B cell (primary cell): ENCODE measurements at regions not wholly inside any gene's neighbourhood (a gene's known extent, or its start where the extent isn't known, plus 50 kb on each side); places are given as distances from the start of the nearest gene placed in this dataset.

Experiments used
- ATAC-seq: fragments of 200-7000 bp; cut with Tn5 transposase; one replicate; pipeline ENCODE4 v1.10.0; 2021; ENCODE audit warnings: low read depth, mild to moderate bottlenecking, moderate number of reproducible peaks, moderate library complexity
- CTCF ChIA-PET: fragments of 350-600 bp; sonication (Branson Sonifier 250); formaldehyde crosslinking; loops from one replicate; lab custom pipeline; 2021; ENCODE audit warnings: antibody characterized with exemption, inconsistent platforms; lab: Charles Lee
- POLR2A ChIA-PET: fragments of 350-600 bp; sonication (Branson Sonifier 250); formaldehyde crosslinking; loops from one replicate; lab custom pipeline; 2021; ENCODE audit warnings: antibody characterized with exemption; lab: Charles Lee
- DNase-seq: peaks from one replicate; pipeline ENCODE4 v3.0.0; 2013
- H2AFZ ChIP-seq: 2 replicates; pipeline ENCODE4 v1.6.1; 2012; ENCODE audit warnings: mild to moderate bottlenecking, low read depth, low read length; ENCODE audit not compliant: insufficient read depth, poor library complexity, severe bottlenecking
- H3K27ac ChIP-seq, 2 donors: 1 replicate in 1 of 2; 2 replicates in 1 of 2; pipeline ENCODE4 v1.5.1; 2012 to 2013; ENCODE audit warnings: low read length in 2 of 2, mild to moderate bottlenecking in 2 of 2, moderate library complexity in 1 of 2
- H3K27me3 ChIP-seq, 4 experiments: fragments of 200-600 bp in 1 of 4; sonication (generic) in 1 of 4; replicated peaks in 1 of 4; 1 replicate in 2 of 4; 2 replicates in 2 of 4; pipeline versions ENCODE4 v1.6.1 to v1.7.0; 2013 to 2016; ENCODE audit warnings: low read length in 3 of 4, mild to moderate bottlenecking in 2 of 4, mixed read lengths in 1 of 4, moderate library complexity in 1 of 4; ENCODE audit not compliant: insufficient read depth in 4 of 4, control insufficient read depth in 3 of 4; ENCODE audit errors: control extremely low read depth in 1 of 4
- H3K36me3 ChIP-seq, 2 experiments: replicated peaks in 1 of 2; 1 replicate in 1 of 2; 2 replicates in 1 of 2; pipeline versions ENCODE4 v1.6.1 to v1.7.1; 2013; ENCODE audit warnings: low read length in 1 of 2; ENCODE audit not compliant: insufficient read depth in 2 of 2, control insufficient read depth in 1 of 2; ENCODE audit errors: control extremely low read depth in 1 of 2, extremely low read depth in 1 of 2
- H3K4me1 ChIP-seq, 2 donors: fragments of 200-600 bp in 1 of 2; sonication (generic) in 1 of 2; 1 replicate in 1 of 2; 2 replicates in 1 of 2; pipeline versions ENCODE4 v1.5.1 to v1.6.1; 2013 to 2017; ENCODE audit warnings: low read length in 2 of 2; ENCODE audit not compliant: control insufficient read depth in 2 of 2, insufficient read depth in 2 of 2
- H3K4me2 ChIP-seq: replicated peaks from 2 replicates; pipeline ENCODE3; 2012; ENCODE audit warnings: mild to moderate bottlenecking, low read depth, low read length; ENCODE audit not compliant: poor library complexity, severe bottlenecking
- H3K4me3 ChIP-seq, 5 experiments: fragments of 200-600 bp in 1 of 5; sonication (generic) in 1 of 5; 1 replicate in 3 of 5; 2 replicates in 2 of 5; pipeline versions ENCODE4 v1.5.1 to v1.7.0; 2011 to 2016; ENCODE audit warnings: low read length in 4 of 5, mild to moderate bottlenecking in 4 of 5, low read depth in 2 of 5, control low read depth in 1 of 5, moderate library complexity in 1 of 5; ENCODE audit not compliant: insufficient read depth in 1 of 5; ENCODE audit errors: control extremely low read depth in 1 of 5, extremely low read depth in 1 of 5
- H3K79me2 ChIP-seq: fragments of 200-600 bp; sonication (generic); one replicate; pipeline ENCODE4 v1.6.0; 2016; ENCODE audit warnings: low read length; ENCODE audit not compliant: control insufficient read depth, insufficient read depth
- H3K9ac ChIP-seq: fragments of 200-600 bp; sonication (generic); 2 replicates; pipeline ENCODE4 v1.6.1; 2017; ENCODE audit warnings: mild to moderate bottlenecking, low read length, moderate library complexity
- H3K9me3 ChIP-seq, 3 donors: one replicate each; pipeline versions ENCODE4 v1.6.1 to v1.7.1; 2013; ENCODE audit warnings: low read length in 2 of 3; ENCODE audit not compliant: control insufficient read depth in 2 of 3, insufficient read depth in 1 of 3; ENCODE audit errors: control extremely low read depth in 1 of 3
- H4K20me1 ChIP-seq: 2 replicates; pipeline ENCODE4 v1.6.0; 2012; ENCODE audit warnings: mild to moderate bottlenecking, low read length; ENCODE audit not compliant: insufficient read depth, control insufficient read depth, poor library complexity, severe bottlenecking
- H3K27ac Mint-ChIP-seq: one replicate; pipeline ENCODE4 v1.8.0; 2021; ENCODE audit warnings: mixed read lengths
- H3K27me3 Mint-ChIP-seq: one replicate; pipeline ENCODE4 v1.8.0; 2021; ENCODE audit warnings: mixed read lengths
- H3K4me1 Mint-ChIP-seq: one replicate; pipeline ENCODE4 v1.8.0; 2021; ENCODE audit warnings: mixed read lengths
- H3K4me3 Mint-ChIP-seq: one replicate; pipeline ENCODE4 v1.8.0; 2021; ENCODE audit warnings: mixed read lengths
- H3K9me3 Mint-ChIP-seq: one replicate; pipeline ENCODE4 v1.8.0; 2022; ENCODE audit warnings: mixed read lengths; ENCODE audit not compliant: insufficient read depth
- CTCF ChIP-seq: fragments of 200-600 bp; IDR thresholded peaks from one replicate; pipeline ENCODE4 v1.8.0; 2022; ENCODE audit warnings: antibody characterized with exemption, mild to moderate bottlenecking
- EZH2 ChIP-seq: IDR thresholded peaks from 2 replicates; pipeline ENCODE4 v1.6.1; 2012; ENCODE audit warnings: borderline replicate concordance, low read depth, mild to moderate bottlenecking, moderate library complexity, low read length; ENCODE audit not compliant: insufficient read depth, poor library complexity, severe bottlenecking
- WGBS: methylation state at CpG from one replicate; pipeline ENCODE4 v1.1.5; 2013; ENCODE audit warnings: missing lambda C conversion rate; ENCODE audit not compliant: insufficient coverage; 5-methylcytosine and 5-hydroxymethylcytosine counted together
- intact Hi-C: fragments of 100-400 bp; cut with micrococcal nuclease; formaldehyde crosslinking; loops from one replicate; pipeline ENCODE4 v1.10.0; 2022

GRCh38 chr4:11183356-11183740, 245.3 kb downstream of the HS3ST1 start:
- Histone ChIP-seq H3K9me3 (peaks cover 0 to 3% (median 1%) of the 10 kb centered on the region in 3 donors), H3K27ac (no peak overlapping the region), H3K27me3 (no peaks in the 10 kb centered on the region), H3K4me1 (no peaks in the 10 kb centered on the region), H3K4me3 (no peak overlapping the region), H3K9ac (no peak overlapping the region), H3K36me3 (no peaks in the 10 kb centered on the region), H3K4me2 (no peak overlapping the region), H3K79me2 (no peaks in the 10 kb centered on the region), H4K20me1 (no peaks in the 10 kb centered on the region), H2AFZ (no peak overlapping the region)
- ChIA-PET CTCF (no interaction called here), POLR2A (no interaction called here)
- peaks cover 2% of the 10 kb centered on the region for H3K4me1 Mint-ChIP-seq
- intact Hi-C loops = no loop called here
- TF ChIP-seq CTCF (no peak), EZH2 (no peak)
- no peak for DNase-seq
- WGBS = 100% methylated on average over 1 of the region's 2 CpGs
- no peak for ATAC-seq
- H3K4me3 Mint-ChIP-seq = no peak overlapping the region
- no peaks in the 10 kb centered on the region for H3K9me3 Mint-ChIP-seq
- no peak overlapping the region for H3K27ac Mint-ChIP-seq
- no peaks in the 10 kb centered on the region for H3K27me3 Mint-ChIP-seq

GRCh38 chr4:11182586-11183355, 245.9 kb downstream of the HS3ST1 start:
- DNase-seq = no peak

More at GRCh38 chr4:11182586-11183355, 245.9 kb downstream of the HS3ST1 start:
- ATAC-seq = no peak
- H3K9me3 ChIP-seq = peaks cover 0 to 3% (median 1%) of the 10 kb centered on the region in 3 donors
- H3K27me3 ChIP-seq = no peaks in the 10 kb centered on the region
- intact Hi-C loops = no loop called here
- H4K20me1 ChIP-seq = no peaks in the 10 kb centered on the region
- no peaks in the 10 kb centered on the region for H3K4me1 ChIP-seq
- no peaks in the 10 kb centered on the region for H3K4me1 Mint-ChIP-seq
- POLR2A ChIA-PET = no interaction called here
- H3K4me3 ChIP-seq = no peak overlapping the region
- no CpG with 5 or more reads among the region's 1 CpG for WGBS
- H3K9ac ChIP-seq = no peak overlapping the region
- H3K36me3 ChIP-seq = no peaks in the 10 kb centered on the region
- H3K27ac ChIP-seq = no peak overlapping the region
- H3K27me3 Mint-ChIP-seq = no peaks in the 10 kb centered on the region
- H2AFZ ChIP-seq = no peak overlapping the region
- no peaks in the 10 kb centered on the region for H3K79me2 ChIP-seq
- no peaks in the 10 kb centered on the region for H3K9me3 Mint-ChIP-seq
- no peak overlapping the region for H3K27ac Mint-ChIP-seq
- no peak overlapping the region for H3K4me2 ChIP-seq
- TF ChIP-seq EZH2 (no peak), CTCF (no peak)
- H3K4me3 Mint-ChIP-seq = no peak overlapping the region
- CTCF ChIA-PET = no interaction called here
